IMR-90 (cell line): ENCODE measurements at regions not wholly inside any gene's neighbourhood (a gene's known extent, or its start where the extent isn't known, plus 50 kb on each side); places are given as distances from the start of the nearest gene placed in this dataset.

ENCODE experiments used
- BHLHE40 ChIP-seq: fragments of 150-350 bp; IDR thresholded peaks from 2 replicates; pipeline ENCODE4 v1.6.1; 2016; ENCODE audit warnings: mild to moderate bottlenecking, low read depth, low read length
- CEBPB ChIP-seq: IDR thresholded peaks from 2 replicates; pipeline ENCODE4 v1.6.1; 2012; ENCODE audit warnings: low read depth, low read length, improper control_type of control experiment
- MAFK ChIP-seq: IDR thresholded peaks from 2 replicates; pipeline ENCODE4 v1.6.1; 2012; ENCODE audit warnings: low read depth, low read length, improper control_type of control experiment
- MAZ ChIP-seq: IDR thresholded peaks from 2 replicates; pipeline ENCODE4 v1.6.1; 2012; ENCODE audit warnings: low read depth, mild to moderate bottlenecking, low read length, improper control_type of control experiment, moderate library complexity, borderline replicate concordance
- POLR2A ChIP-seq: IDR thresholded peaks from 2 replicates; pipeline ENCODE4 v1.6.1; 2012; ENCODE audit warnings: mild to moderate bottlenecking, low read depth, low read length
- RAD21 ChIP-seq: IDR thresholded peaks from 2 replicates; pipeline ENCODE4 v1.6.1; 2012; ENCODE audit warnings: low read length, improper control_type of control experiment
- RCOR1 ChIP-seq: IDR thresholded peaks from 2 replicates; pipeline ENCODE4 v1.6.1; 2012; ENCODE audit warnings: mild to moderate bottlenecking, low read length, improper control_type of control experiment; ENCODE audit not compliant: insufficient replicate concordance
- SMC3 ChIP-seq: fragments of 150-350 bp; IDR thresholded peaks from 2 replicates; pipeline ENCODE4 v1.6.1; 2016; ENCODE audit warnings: low read depth, mild to moderate bottlenecking, antibody characterized with exemption, low read length, moderate library complexity
- TF ChIP-seq, protein P1 (sequence below): conservative IDR thresholded peaks from 2 replicates; pipeline ENCODE4 v1.5.1; 2012; ENCODE audit warnings: mild to moderate bottlenecking, low read depth, low read length, improper control_type of control experiment
- TF ChIP-seq, protein P2 (sequence below): fragments of 150-350 bp; IDR thresholded peaks from 2 replicates; pipeline ENCODE4 v1.6.1; 2016; ENCODE audit warnings: low read depth, mild to moderate bottlenecking, low read length, moderate library complexity, borderline replicate concordance

DNA sequence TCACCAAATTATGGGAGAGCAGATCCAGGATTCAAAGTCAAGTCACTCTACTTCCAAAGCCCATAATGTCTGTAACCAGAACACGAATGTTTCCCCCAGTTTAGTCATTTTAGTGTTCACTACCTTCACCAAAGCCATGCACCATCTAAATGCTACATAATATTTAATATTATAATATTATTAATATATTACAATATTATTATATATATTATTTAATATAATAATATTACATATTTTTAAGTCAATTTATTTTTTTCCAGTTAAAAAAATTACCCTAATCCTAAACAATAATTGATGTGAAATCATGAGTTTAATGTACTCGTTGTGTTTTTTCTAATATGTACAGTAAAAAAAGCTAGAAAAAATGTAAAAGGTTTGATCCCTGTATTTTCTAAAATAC is 276.6 kb upstream of the TBL1XR1 start:
- TF ChIP-seq, protein P1, sequence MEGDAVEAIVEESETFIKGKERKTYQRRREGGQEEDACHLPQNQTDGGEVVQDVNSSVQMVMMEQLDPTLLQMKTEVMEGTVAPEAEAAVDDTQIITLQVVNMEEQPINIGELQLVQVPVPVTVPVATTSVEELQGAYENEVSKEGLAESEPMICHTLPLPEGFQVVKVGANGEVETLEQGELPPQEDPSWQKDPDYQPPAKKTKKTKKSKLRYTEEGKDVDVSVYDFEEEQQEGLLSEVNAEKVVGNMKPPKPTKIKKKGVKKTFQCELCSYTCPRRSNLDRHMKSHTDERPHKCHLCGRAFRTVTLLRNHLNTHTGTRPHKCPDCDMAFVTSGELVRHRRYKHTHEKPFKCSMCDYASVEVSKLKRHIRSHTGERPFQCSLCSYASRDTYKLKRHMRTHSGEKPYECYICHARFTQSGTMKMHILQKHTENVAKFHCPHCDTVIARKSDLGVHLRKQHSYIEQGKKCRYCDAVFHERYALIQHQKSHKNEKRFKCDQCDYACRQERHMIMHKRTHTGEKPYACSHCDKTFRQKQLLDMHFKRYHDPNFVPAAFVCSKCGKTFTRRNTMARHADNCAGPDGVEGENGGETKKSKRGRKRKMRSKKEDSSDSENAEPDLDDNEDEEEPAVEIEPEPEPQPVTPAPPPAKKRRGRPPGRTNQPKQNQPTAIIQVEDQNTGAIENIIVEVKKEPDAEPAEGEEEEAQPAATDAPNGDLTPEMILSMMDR, result no peak
- TF ChIP-seq POLR2A (no peak), SMC3 (no peak), MAFK (no peak), CEBPB (no peak), RCOR1 (no peak), RAD21 (no peak), MAZ (no peak), BHLHE40 (no peak)
- TF ChIP-seq, protein P2, sequence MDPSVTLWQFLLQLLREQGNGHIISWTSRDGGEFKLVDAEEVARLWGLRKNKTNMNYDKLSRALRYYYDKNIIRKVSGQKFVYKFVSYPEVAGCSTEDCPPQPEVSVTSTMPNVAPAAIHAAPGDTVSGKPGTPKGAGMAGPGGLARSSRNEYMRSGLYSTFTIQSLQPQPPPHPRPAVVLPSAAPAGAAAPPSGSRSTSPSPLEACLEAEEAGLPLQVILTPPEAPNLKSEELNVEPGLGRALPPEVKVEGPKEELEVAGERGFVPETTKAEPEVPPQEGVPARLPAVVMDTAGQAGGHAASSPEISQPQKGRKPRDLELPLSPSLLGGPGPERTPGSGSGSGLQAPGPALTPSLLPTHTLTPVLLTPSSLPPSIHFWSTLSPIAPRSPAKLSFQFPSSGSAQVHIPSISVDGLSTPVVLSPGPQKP, result no peak
